Body of pancreas (tissue), 4 donors: ENCODE measurements at regions not wholly inside any gene's neighbourhood (a gene's known extent, or its start where the extent isn't known, plus 50 kb on each side); places are given as distances from the start of the nearest gene placed in this dataset.

ENCODE experiments used
- ATAC-seq: fragments of 150-250 bp; one replicate; pipeline ENCODE4 v1.9.1; 2016
- DNase-seq, 4 donors: peaks; one replicate each; pipeline ENCODE4 v3.0.0-alpha.2; 2019
- H3K27ac ChIP-seq, 4 donors: fragments of 200-600 bp; sonication (generic); 1 replicate in 3 of 4; 2 replicates in 1 of 4; pipeline versions ENCODE4 v1.5.1 to v1.6.1; 2016 to 2019; ENCODE audit warnings: mild to moderate bottlenecking in 1 of 4, mixed read lengths in 1 of 4, moderate library complexity in 1 of 4
- H3K27me3 ChIP-seq, 2 donors: fragments of 200-600 bp; sonication (generic); one replicate each; pipeline ENCODE4 v1.6.0; 2016; ENCODE audit warnings: mild to moderate bottlenecking in 1 of 2
- H3K36me3 ChIP-seq, 2 donors: fragments of 200-600 bp; sonication (generic); replicated peaks in 1 of 2; 2 replicates each; pipeline ENCODE4 v1.5.1; 2016; ENCODE audit warnings: low read depth in 2 of 2; ENCODE audit not compliant: insufficient read depth in 1 of 2
- H3K4me1 ChIP-seq: fragments of 200-600 bp; sonication (generic); one replicate; pipeline ENCODE4 v1.6.0; 2016
- H3K4me3 ChIP-seq, 2 donors: fragments of 200-600 bp; sonication (generic); 1 replicate in 1 of 2; 2 replicates in 1 of 2; pipeline ENCODE4 v1.5.1; 2016 to 2019
- H3K9me3 ChIP-seq, 3 donors: fragments of 200-600 bp; sonication (generic); 1 replicate in 2 of 3; 2 replicates in 1 of 3; pipeline ENCODE4 v1.5.1; 2016
- CTCF ChIP-seq, 7 experiments: fragments of 450-650 bp in 4 of 7; fragments of 200-600 bp in 3 of 7; sonication (generic) in 3 of 7; IDR thresholded peaks; one replicate each; pipeline ENCODE4 v1.5.1; 2016 to 2019; ENCODE audit warnings: antibody characterized with exemption in 7 of 7
- POLR2A ChIP-seq, 3 donors: fragments of 450-650 bp; IDR thresholded peaks; one replicate each; pipeline ENCODE4 v1.6.1; 2016; ENCODE audit warnings: antibody characterized with exemption in 3 of 3, mild to moderate bottlenecking in 2 of 3
- WGBS, 2 donors: methylation state at CpG; one replicate each; pipeline ENCODE4 v1.1.5; 2017; 5-methylcytosine and 5-hydroxymethylcytosine counted together
- intact Hi-C: fragments of 100-400 bp; cut with DNase I; formaldehyde crosslinking; loops from one replicate; pipeline ENCODE4 v1.15.1; 2023

GRCh38 chr5:98268162-98268860, 505.2 kb upstream of the RGMB start:
- H3K27me3 ChIP-seq: no peaks in the 10 kb centered on the region
- 88 to 92% methylated on average over 7 of the region's 7 CpGs for WGBS, 2 donors
- H3K27ac ChIP-seq: no peak overlapping the region
- H3K4me1 ChIP-seq: no peaks in the 10 kb centered on the region
- TF ChIP-seq POLR2A (IDR thresholded peaks at IDR 0.05) (no peak), CTCF (IDR thresholded peaks at IDR 0.05) (no peak)
- H3K9me3 ChIP-seq: no peaks in the 10 kb centered on the region
- intact Hi-C loops: no loop called here
- no peaks in the 10 kb centered on the region for H3K36me3 ChIP-seq
- DNase-seq (peak in 1 of 4 donors; percentile 11), ATAC-seq (no peak)
- no peak overlapping the region for H3K4me3 ChIP-seq

GRCh38 chr5:98275980-98276379, 497.5 kb upstream of the RGMB start:
- Histone ChIP-seq H3K27me3 (no peaks in the 10 kb centered on the region), H3K9me3 (no peaks in the 10 kb centered on the region), H3K4me3 (no peak overlapping the region), H3K27ac (no peak overlapping the region), H3K4me1 (no peaks in the 10 kb centered on the region), H3K36me3 (no peaks in the 10 kb centered on the region)
- DNase-seq (no peak), ATAC-seq (no peak)
- 80 to 86% methylated on average over 1 of the region's 1 CpG for WGBS, 2 donors
- TF ChIP-seq CTCF (IDR thresholded peaks at IDR 0.05) (no peak), POLR2A (IDR thresholded peaks at IDR 0.05) (no peak)
- intact Hi-C loops: no loop called here

- no peak for ATAC-seq
- no peaks in the 10 kb centered on the region for H3K36me3 ChIP-seq
- H3K4me1 ChIP-seq: no peaks in the 10 kb centered on the region
- intact Hi-C loops: no loop called here
- no peaks in the 10 kb centered on the region for H3K27me3 ChIP-seq
- TF ChIP-seq POLR2A (IDR thresholded peaks at IDR 0.05): no peak
- no peak for TF ChIP-seq CTCF (IDR thresholded peaks at IDR 0.05)
- H3K9me3 ChIP-seq: no peaks in the 10 kb centered on the region
- 46 to 52% methylated on average over 1 of the region's 1 CpG for WGBS, 2 donors
- DNase-seq: no peak
- no peak overlapping the region for H3K4me3 ChIP-seq
- no peak overlapping the region for H3K27ac ChIP-seq
These were observed 490.9 kb upstream of the RGMB start for GRCh38 chr5:98282521-98282920.

- DNase-seq: no peak
- no peak for ATAC-seq
- no peak for TF ChIP-seq POLR2A (IDR thresholded peaks at IDR 0.05)
- TF ChIP-seq CTCF (IDR thresholded peaks at IDR 0.05): no peak
- WGBS, 2 donors: 88 to 90% methylated on average over 3 of the region's 3 CpGs
- Histone ChIP-seq H3K9me3 (no peaks in the 10 kb centered on the region), H3K27ac (no peak overlapping the region), H3K36me3 (no peaks in the 10 kb centered on the region), H3K27me3 (no peaks in the 10 kb centered on the region), H3K4me1 (no peaks in the 10 kb centered on the region), H3K4me3 (no peak overlapping the region)
- intact Hi-C loops: no loop called here
These were observed 481.0 kb upstream of the RGMB start for GRCh38 chr5:98292496-98292895.

- no peaks in the 10 kb centered on the region for H3K36me3 ChIP-seq
- H3K27ac ChIP-seq: no peak overlapping the region
- TF ChIP-seq CTCF (IDR thresholded peaks at IDR 0.05): no peak
- TF ChIP-seq POLR2A (IDR thresholded peaks at IDR 0.05): no peak
- H3K9me3 ChIP-seq: no peaks in the 10 kb centered on the region
- WGBS, 2 donors: 71 to 72% methylated on average over 3 of the region's 3 CpGs
- ATAC-seq: no peak
- intact Hi-C loops: no loop called here
- no peaks in the 10 kb centered on the region for H3K27me3 ChIP-seq
- H3K4me3 ChIP-seq: no peak overlapping the region
- H3K4me1 ChIP-seq: no peaks in the 10 kb centered on the region
- no peak for DNase-seq
These were observed 477.0 kb upstream of the RGMB start for GRCh38 chr5:98296426-98296825.
